Activated naive CD4-positive, alpha-beta T cell treated with anti-CD3 and anti-CD28 coated beads, Interleukin-2, amount 10 ng/mL, durations not matched to agents 7 days and 5 days (primary cell): ENCODE measurements at regions not wholly inside any gene's neighbourhood (a gene's known extent, or its start where the extent isn't known, plus 50 kb on each side); places are given as distances from the start of the nearest gene placed in this dataset.

ENCODE experiments used
- CTCF ChIA-PET: fragments of 350-600 bp; sonication (Branson Sonifier 250); formaldehyde crosslinking; loops from one replicate; lab custom pipeline; 2021; ENCODE audit warnings: antibody characterized with exemption; lab: Charles Lee
- DNase-seq: peaks from one replicate; pipeline ENCODE4 v3.0.0-alpha.2; 2020
- H3K27ac Mint-ChIP-seq: one replicate; pipeline ENCODE4 v1.8.0; 2021; ENCODE audit warnings: mild to moderate bottlenecking, moderate library complexity, mixed read lengths
- H3K27me3 Mint-ChIP-seq: one replicate; pipeline ENCODE4 v1.8.0; 2021; ENCODE audit warnings: mild to moderate bottlenecking, mixed read lengths
- H3K36me3 Mint-ChIP-seq: one replicate; pipeline ENCODE4 v1.8.0; 2021; ENCODE audit warnings: mixed read lengths
- H3K4me1 Mint-ChIP-seq: one replicate; pipeline ENCODE4 v1.8.0; 2021; ENCODE audit warnings: mixed read lengths
- H3K4me3 Mint-ChIP-seq: one replicate; pipeline ENCODE4 v1.8.0; 2021; ENCODE audit warnings: mild to moderate bottlenecking, moderate library complexity, mixed read lengths
- H3K9me3 Mint-ChIP-seq: one replicate; pipeline ENCODE4 v1.8.0; 2021; ENCODE audit warnings: mixed read lengths

- CTCF ChIA-PET: no interaction called here
- no peak for DNase-seq
- no peak overlapping the region for H3K4me3 Mint-ChIP-seq
- H3K9me3 Mint-ChIP-seq: no peaks in the 10 kb centered on the region
- no peak overlapping the region for H3K27ac Mint-ChIP-seq
- no peaks in the 10 kb centered on the region for H3K4me1 Mint-ChIP-seq
- H3K36me3 Mint-ChIP-seq: no peaks in the 10 kb centered on the region
- H3K27me3 Mint-ChIP-seq: no peaks in the 10 kb centered on the region
Observed at GRCh38 chr12:88645816-88646215, 65.5 kb upstream of the KITLG start.

DNA sequence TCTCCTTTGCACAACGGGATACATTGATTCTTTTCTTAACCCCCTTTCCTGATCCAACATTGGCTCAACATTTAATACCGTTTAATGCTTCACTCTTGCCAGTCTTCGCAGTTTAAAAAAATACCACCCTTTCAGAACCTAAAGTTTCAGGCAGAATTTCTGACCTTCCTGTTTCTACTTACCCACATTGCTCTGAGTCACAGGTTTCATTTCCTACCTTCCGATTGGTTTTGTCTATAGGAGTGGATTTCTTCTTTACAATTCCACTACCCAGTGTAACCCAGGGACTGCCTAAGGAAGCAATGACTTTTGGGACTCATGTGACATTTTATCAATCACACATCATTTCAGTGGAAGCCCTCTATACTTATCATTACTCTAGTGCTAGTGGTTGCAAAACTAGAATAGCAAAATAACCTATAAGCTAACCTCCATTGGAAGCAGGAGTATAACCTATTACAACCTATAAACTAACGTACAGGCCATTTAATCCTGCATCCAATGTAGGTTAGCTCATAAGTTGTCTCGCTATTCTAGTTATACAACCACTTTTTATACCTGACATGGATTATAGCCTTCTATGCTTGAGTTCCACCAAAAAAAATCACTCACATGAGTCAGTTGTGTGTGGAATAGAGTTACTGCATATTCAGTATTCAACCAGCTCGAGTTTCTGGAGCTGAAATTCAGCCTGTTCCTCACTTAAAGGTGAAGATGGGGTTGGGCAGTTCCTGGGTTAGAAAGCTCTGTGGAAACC lies 64.9 kb upstream of the KITLG start:
- CTCF ChIA-PET: no interaction called here
- Mint-ChIP-seq H3K36me3 (no peaks in the 10 kb centered on the region), H3K9me3 (no peaks in the 10 kb centered on the region), H3K4me3 (no peak overlapping the region), H3K4me1 (no peaks in the 10 kb centered on the region), H3K27me3 (no peaks in the 10 kb centered on the region), H3K27ac (no peak overlapping the region)
- DNase-seq: no peak

- CTCF ChIA-PET: no interaction called here
- Mint-ChIP-seq H3K4me3 (no peak overlapping the region), H3K36me3 (no peaks in the 10 kb centered on the region), H3K27ac (no peak overlapping the region), H3K9me3 (no peaks in the 10 kb centered on the region), H3K4me1 (no peaks in the 10 kb centered on the region), H3K27me3 (no peaks in the 10 kb centered on the region)
- no peak for DNase-seq
Observed at GRCh38 chr12:88643685-88644084, 63.4 kb upstream of the KITLG start.

- no peak for DNase-seq
- CTCF ChIA-PET: no interaction called here
- H3K36me3 Mint-ChIP-seq: no peaks in the 10 kb centered on the region
- H3K4me1 Mint-ChIP-seq: no peaks in the 10 kb centered on the region
- no peaks in the 10 kb centered on the region for H3K27me3 Mint-ChIP-seq
- H3K27ac Mint-ChIP-seq: no peak overlapping the region
- no peaks in the 10 kb centered on the region for H3K9me3 Mint-ChIP-seq
- H3K4me3 Mint-ChIP-seq: no peak overlapping the region
Observed at GRCh38 chr12:88642675-88643431, 62.6 kb upstream of the KITLG start.

GRCh38 chr12:88638966-88639760 lies 58.9 kb upstream of the KITLG start:
- CTCF ChIA-PET: no interaction called here
- H3K4me1 Mint-ChIP-seq: no peaks in the 10 kb centered on the region
- no peaks in the 10 kb centered on the region for H3K9me3 Mint-ChIP-seq
- no peaks in the 10 kb centered on the region for H3K27me3 Mint-ChIP-seq
- no peak overlapping the region for H3K27ac Mint-ChIP-seq
- no peaks in the 10 kb centered on the region for H3K36me3 Mint-ChIP-seq
- no peak for DNase-seq
- no peak overlapping the region for H3K4me3 Mint-ChIP-seq

- Mint-ChIP-seq H3K9me3 (no peaks in the 10 kb centered on the region), H3K36me3 (no peaks in the 10 kb centered on the region)
- CTCF ChIA-PET: no interaction called here
Observed at GRCh38 chr12:88638388-88638787, 58.1 kb upstream of the KITLG start.

GRCh38 chr12:88634008-88634407 lies 53.7 kb upstream of the KITLG start:
- no peaks in the 10 kb centered on the region for H3K4me1 Mint-ChIP-seq
- no peaks in the 10 kb centered on the region for H3K36me3 Mint-ChIP-seq
- DNase-seq: no peak
- H3K27me3 Mint-ChIP-seq: no peaks in the 10 kb centered on the region
- no peak overlapping the region for H3K4me3 Mint-ChIP-seq
- no peaks in the 10 kb centered on the region for H3K9me3 Mint-ChIP-seq
- CTCF ChIA-PET: interaction anchor here (1.3 kb wide), 1 partner anchor 360 kb away, joined by 3 read pairs; no protein-coding TSS in a partner anchor
- no peak overlapping the region for H3K27ac Mint-ChIP-seq

More at GRCh38 chr12:88638388-88638787, 58.1 kb upstream of the KITLG start:
- Mint-ChIP-seq H3K27me3 (no peaks in the 10 kb centered on the region), H3K27ac (no peak overlapping the region), H3K4me3 (no peak overlapping the region), H3K4me1 (no peaks in the 10 kb centered on the region)
- DNase-seq: no peak

DNA sequence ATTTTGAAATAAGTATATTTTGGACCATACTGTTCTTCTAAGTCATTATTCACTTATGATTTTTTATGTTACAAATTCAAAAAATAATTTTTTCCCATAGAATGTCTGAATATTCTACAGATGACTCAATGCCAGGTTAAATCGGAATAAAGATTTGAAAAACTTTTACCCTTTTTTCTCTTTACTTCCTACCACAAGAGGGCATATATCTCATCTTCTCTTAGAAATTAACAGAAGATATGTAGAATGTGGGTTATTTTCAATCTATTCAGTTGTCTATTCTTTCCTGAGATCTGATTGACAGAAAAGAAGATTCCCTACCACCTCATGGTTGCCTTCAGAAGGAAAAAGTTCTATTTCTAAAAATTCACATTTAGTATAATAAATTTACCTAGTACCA lies 53.0 kb upstream of the KITLG start:
- Mint-ChIP-seq H3K27me3 (no peaks in the 10 kb centered on the region), H3K4me3 (no peak overlapping the region), H3K27ac (no peak overlapping the region), H3K4me1 (no peaks in the 10 kb centered on the region), H3K9me3 (no peaks in the 10 kb centered on the region), H3K36me3 (no peaks in the 10 kb centered on the region)
- CTCF ChIA-PET: interaction anchor here (1.3 kb wide), 1 partner anchor 360 kb away, joined by 3 read pairs; no protein-coding TSS in a partner anchor
- DNase-seq: no peak

DNA sequence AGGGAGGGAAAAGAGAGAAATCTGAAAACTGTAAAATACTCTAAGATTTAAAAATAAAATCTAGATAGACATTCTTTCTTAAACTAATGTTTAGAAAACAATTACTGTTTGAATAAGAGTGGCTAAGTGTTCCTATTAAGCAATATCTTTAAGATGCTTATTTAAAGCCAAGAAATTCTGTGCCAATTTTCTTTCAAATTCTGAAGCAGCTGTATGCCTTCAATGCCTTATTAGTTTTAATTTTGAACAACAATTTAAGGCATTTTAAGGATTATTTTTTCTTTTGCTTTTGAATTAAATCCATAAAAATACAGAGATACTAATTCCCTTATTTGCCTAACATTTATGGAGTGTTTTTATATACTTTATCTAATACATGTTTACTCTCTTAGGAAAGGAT lies 50.3 kb upstream of the KITLG start:
- no peaks in the 10 kb centered on the region for H3K9me3 Mint-ChIP-seq
- CTCF ChIA-PET: no interaction called here
- H3K4me1 Mint-ChIP-seq: no peaks in the 10 kb centered on the region
- no peak overlapping the region for H3K27ac Mint-ChIP-seq
- no peaks in the 10 kb centered on the region for H3K27me3 Mint-ChIP-seq
- DNase-seq: no peak
- no peak overlapping the region for H3K4me3 Mint-ChIP-seq
- H3K36me3 Mint-ChIP-seq: no peaks in the 10 kb centered on the region
